DND-41 (cell line): ENCODE measurements at regions not wholly inside any gene's neighbourhood (a gene's known extent, or its start where the extent isn't known, plus 50 kb on each side); places are given as distances from the start of the nearest gene placed in this dataset.

Experiments used
- ATAC-seq: fragments of 200-7000 bp; cut with Tn5 transposase; 3 replicates; pipeline ENCODE4 v1.9.1; 2021; ENCODE audit warnings: low read depth; ENCODE audit not compliant: insufficient read depth
- DNase-seq: peaks from one replicate; pipeline ENCODE4 v3.0.0-alpha.2; 2020
- H2AFZ ChIP-seq: 2 replicates; pipeline ENCODE4 v1.6.0; 2012; ENCODE audit warnings: low read depth, low read length
- H3K27ac ChIP-seq: 2 replicates; pipeline ENCODE4 v1.5.1; 2012; ENCODE audit warnings: low read length, inconsistent platforms
- H3K27me3 ChIP-seq: fragments of 200-600 bp; sonication (generic); 2 replicates; pipeline ENCODE4 v1.6.0; 2012; ENCODE audit warnings: low read length, mild to moderate bottlenecking, inconsistent platforms; ENCODE audit not compliant: insufficient read depth, poor library complexity
- H3K36me3 ChIP-seq: 2 replicates; pipeline ENCODE4 v1.5.1; 2012; ENCODE audit warnings: low read length, inconsistent platforms; ENCODE audit not compliant: insufficient read depth
- H3K4me1 ChIP-seq: 2 replicates; pipeline ENCODE4 v1.5.1; 2012; ENCODE audit warnings: mild to moderate bottlenecking, low read length; ENCODE audit not compliant: insufficient read depth
- H3K4me2 ChIP-seq: 2 replicates; pipeline ENCODE4 v1.6.0; 2012; ENCODE audit warnings: mild to moderate bottlenecking, moderate library complexity, low read length, inconsistent platforms; ENCODE audit not compliant: insufficient read depth
- H3K4me3 ChIP-seq, 2 experiments: fragments of 200-600 bp in 1 of 2; shearing (Covaris generic) in 1 of 2; 2 replicates each; pipeline ENCODE4 v1.5.1; 2012 to 2016; ENCODE audit warnings: inconsistent platforms in 2 of 2, low read length in 2 of 2, mild to moderate bottlenecking in 2 of 2, low read depth in 1 of 2, moderate library complexity in 1 of 2
- H3K79me2 ChIP-seq: 2 replicates; pipeline ENCODE4 v1.6.0; 2012; ENCODE audit warnings: low read length, inconsistent platforms; ENCODE audit not compliant: insufficient read depth
- H3K9ac ChIP-seq: 2 replicates; pipeline ENCODE4 v1.6.0; 2012; ENCODE audit warnings: low read depth, mild to moderate bottlenecking, inconsistent platforms, low read length, moderate library complexity
- H3K9me3 ChIP-seq: 2 replicates; pipeline ENCODE4 v1.5.1; 2012; ENCODE audit warnings: low read length, moderate library complexity, mild to moderate bottlenecking, inconsistent platforms; ENCODE audit not compliant: insufficient read depth, severe bottlenecking
- H4K20me1 ChIP-seq: 2 replicates; pipeline ENCODE4 v1.6.0; 2012; ENCODE audit warnings: low read length; ENCODE audit not compliant: insufficient read depth
- CTCF ChIP-seq: IDR thresholded peaks from 2 replicates; pipeline ENCODE4 v1.5.1; 2012; ENCODE audit warnings: borderline replicate concordance, low read length, moderate library complexity, mild to moderate bottlenecking; ENCODE audit not compliant: poor library complexity, severe bottlenecking; ENCODE audit errors: extremely low read depth
- EZH2 ChIP-seq: IDR thresholded peaks from 3 replicates; pipeline ENCODE4 v1.6.1; 2012; ENCODE audit warnings: borderline replicate concordance, low read depth, mild to moderate bottlenecking, moderate library complexity, low read length, inconsistent platforms; ENCODE audit not compliant: severe bottlenecking

- H2AFZ ChIP-seq = no peak overlapping the region
- no peak overlapping the region for H3K4me2 ChIP-seq
- no peak overlapping the region for H3K4me3 ChIP-seq
- H4K20me1 ChIP-seq = no peaks in the 10 kb centered on the region
- H3K9ac ChIP-seq = no peak overlapping the region
- H3K27me3 ChIP-seq = no peaks in the 10 kb centered on the region
- TF ChIP-seq CTCF = no peak
- no peaks in the 10 kb centered on the region for H3K4me1 ChIP-seq
- ATAC-seq (no peak), DNase-seq (no peak)
- no peaks in the 10 kb centered on the region for H3K79me2 ChIP-seq
- no peaks in the 10 kb centered on the region for H3K9me3 ChIP-seq
- H3K36me3 ChIP-seq = no peaks in the 10 kb centered on the region
- no peak overlapping the region for H3K27ac ChIP-seq
These were observed 59.6 kb upstream of the CDH13 start for GRCh38 chr16:82567175-82567574.

GRCh38 chr16:82563401-82563800, 63.4 kb upstream of the CDH13 start:
- Histone ChIP-seq H3K4me1 (no peaks in the 10 kb centered on the region), H4K20me1 (no peaks in the 10 kb centered on the region), H3K27me3 (no peaks in the 10 kb centered on the region), H2AFZ (no peak overlapping the region), H3K36me3 (no peaks in the 10 kb centered on the region), H3K4me2 (no peak overlapping the region), H3K27ac (no peak overlapping the region), H3K79me2 (no peaks in the 10 kb centered on the region), H3K9ac (no peak overlapping the region), H3K9me3 (no peaks in the 10 kb centered on the region), H3K4me3 (no peak overlapping the region)
- TF ChIP-seq EZH2 (no peak), CTCF (no peak)
- DNase-seq (no peak), ATAC-seq (no peak)

- Histone ChIP-seq H3K27ac (no peak overlapping the region), H3K27me3 (no peaks in the 10 kb centered on the region), H3K4me1 (no peaks in the 10 kb centered on the region), H3K9me3 (no peaks in the 10 kb centered on the region), H3K4me2 (no peak overlapping the region), H3K79me2 (no peaks in the 10 kb centered on the region), H3K9ac (no peak overlapping the region), H3K4me3 (no peak overlapping the region), H3K36me3 (no peaks in the 10 kb centered on the region), H4K20me1 (no peaks in the 10 kb centered on the region), H2AFZ (no peak overlapping the region)
- TF ChIP-seq EZH2 (no peak), CTCF (no peak)
- ATAC-seq (no peak), DNase-seq (no peak)
These were observed 64.5 kb upstream of the CDH13 start for GRCh38 chr16:82562183-82562683.

- no peak for ATAC-seq
- no peak overlapping the region for H3K4me2 ChIP-seq
- no peaks in the 10 kb centered on the region for H3K27me3 ChIP-seq
- H4K20me1 ChIP-seq = no peaks in the 10 kb centered on the region
- no peak overlapping the region for H3K27ac ChIP-seq
- TF ChIP-seq EZH2 (no peak), CTCF (no peak)
- no peak overlapping the region for H3K4me3 ChIP-seq
- H3K9me3 ChIP-seq = no peaks in the 10 kb centered on the region
- H2AFZ ChIP-seq = no peak overlapping the region
- H3K4me1 ChIP-seq = no peaks in the 10 kb centered on the region
- no peak for DNase-seq
- H3K36me3 ChIP-seq = no peaks in the 10 kb centered on the region
- H3K9ac ChIP-seq = no peak overlapping the region
- H3K79me2 ChIP-seq = no peaks in the 10 kb centered on the region
These were observed 65.9 kb upstream of the CDH13 start for GRCh38 chr16:82560805-82561325.
